GM12873 (cell line): ENCODE measurements at regions not wholly inside any gene's neighbourhood (a gene's known extent, or its start where the extent isn't known, plus 50 kb on each side); places are given as distances from the start of the nearest gene placed in this dataset.

Experiments
- CTCF ChIP-seq: IDR thresholded peaks from 2 replicates; pipeline ENCODE4 v1.5.1; 2012; ENCODE audit warnings: low read depth, mild to moderate bottlenecking, moderate library complexity, low read length, control low read depth; ENCODE audit not compliant: insufficient read depth; ENCODE audit errors: missing control alignments

GRCh38 chr10:36621346-36621745 is 504.1 kb upstream of the ANKRD30A start:
- no peak for TF ChIP-seq CTCF

GRCh38 chr10:36612436-36612835 is 513.0 kb upstream of the ANKRD30A start:
- no peak for TF ChIP-seq CTCF

GRCh38 chr10:36608866-36609265 is 516.5 kb upstream of the ANKRD30A start:
- no peak for TF ChIP-seq CTCF

GRCh38 chr10:36608251-36608650 is 517.1 kb upstream of the ANKRD30A start:
- no peak for TF ChIP-seq CTCF

- no peak for TF ChIP-seq CTCF
Observed at GRCh38 chr10:36606234-36606839, 519.1 kb upstream of the ANKRD30A start.

- TF ChIP-seq CTCF: no peak
Observed at GRCh38 chr10:36604316-36604715, 521.1 kb upstream of the ANKRD30A start.

- no peak for TF ChIP-seq CTCF
Observed at GRCh38 chr10:36603688-36604087, 521.7 kb upstream of the ANKRD30A start.

- no peak for TF ChIP-seq CTCF
Observed at GRCh38 chr10:36602374-36602773, 523.0 kb upstream of the ANKRD30A start.
